ENCODE measurements at regions not wholly inside any gene's neighbourhood (a gene's known extent, or its start where the extent isn't known, plus 50 kb on each side); places are given as distances from the start of the nearest gene placed in this dataset.

- 82% methylated on average over 3 of the region's 4 CpGs for WGBS (ENCODE audit: insufficient coverage)
- Mint-ChIP-seq H3K4me1 (no peaks in the 10 kb centered on the region), H3K9me3 (ENCODE audit: insufficient read depth) (no peaks in the 10 kb centered on the region)
These were observed 211.2 kb upstream of the MYT1L start for GRCh38 chr2:2542316-2542715.

GRCh38 chr2:2540406-2540805 lies 209.3 kb upstream of the MYT1L start:
- DNase-seq (no peak), ATAC-seq (ENCODE audit: low read depth) (no peak)
- Mint-ChIP-seq H3K9me3 (ENCODE audit: insufficient read depth) (no peaks in the 10 kb centered on the region), H3K27me3 (peaks cover 3% of the 10 kb centered on the region), H3K4me1 (no peaks in the 10 kb centered on the region), H3K27ac (no peak overlapping the region), H3K4me3 (no peak overlapping the region)
- H3K4me3 ChIP-seq (ENCODE audit: control extremely low read depth in 1 of 5, extremely low read depth in 1 of 5, insufficient read depth in 1 of 5, low read depth in 2 of 5, low read length in 4 of 5): no peak overlapping the region
- H3K9ac ChIP-seq (ENCODE audit: low read length): no peak overlapping the region
- H3K27ac ChIP-seq (ENCODE audit: low read length in 2 of 2): no peak overlapping the region
- TF ChIP-seq EZH2 (IDR thresholded peaks at IDR 0.05; ENCODE audit: borderline replicate concordance, insufficient read depth, low read depth, low read length, poor library complexity, severe bottlenecking) (no peak), CTCF (IDR thresholded peaks at IDR 0.05) (no peak)
- no peak overlapping the region for H2AFZ ChIP-seq (ENCODE audit: insufficient read depth, low read depth, low read length, poor library complexity, severe bottlenecking)
- CTCF ChIA-PET: no interaction called here
- no peaks in the 10 kb centered on the region for H3K36me3 ChIP-seq (replicated peaks in 1 of 2; ENCODE audit: control extremely low read depth in 1 of 2, control insufficient read depth in 1 of 2, extremely low read depth in 1 of 2, insufficient read depth in 2 of 2, low read length in 1 of 2)
- H3K9me3 ChIP-seq (ENCODE audit: control extremely low read depth in 1 of 3, control insufficient read depth in 2 of 3, insufficient read depth in 1 of 3, low read length in 2 of 3): peaks cover 0 to 3% (median 0%) of the 10 kb centered on the region in 3 donors
- POLR2A ChIA-PET: no interaction called here
- intact Hi-C loops (cut with micrococcal nuclease): no loop called here
- no peaks in the 10 kb centered on the region for H3K4me1 ChIP-seq (ENCODE audit: control insufficient read depth in 2 of 2, insufficient read depth in 2 of 2, low read length in 2 of 2)
- no peaks in the 10 kb centered on the region for H4K20me1 ChIP-seq (ENCODE audit: control insufficient read depth, insufficient read depth, low read length, poor library complexity, severe bottlenecking)
- 95% methylated on average over 9 of the region's 9 CpGs for WGBS (ENCODE audit: insufficient coverage)
- H3K4me2 ChIP-seq (replicated peaks; ENCODE audit: low read depth, low read length, poor library complexity, severe bottlenecking): no peak overlapping the region
- no peaks in the 10 kb centered on the region for H3K79me2 ChIP-seq (ENCODE audit: control insufficient read depth, insufficient read depth, low read length)
- H3K27me3 ChIP-seq (replicated peaks in 1 of 4; ENCODE audit: control extremely low read depth in 1 of 4, control insufficient read depth in 3 of 4, insufficient read depth in 4 of 4, low read length in 3 of 4): no peaks in the 10 kb centered on the region

More at GRCh38 chr2:2542316-2542715, 211.2 kb upstream of the MYT1L start:
- H3K4me1 ChIP-seq (ENCODE audit: control insufficient read depth in 2 of 2, insufficient read depth in 2 of 2, low read length in 2 of 2): no peaks in the 10 kb centered on the region
- peaks cover 0 to 1% (median 0%) of the 10 kb centered on the region in 3 donors for H3K9me3 ChIP-seq (ENCODE audit: control extremely low read depth in 1 of 3, control insufficient read depth in 2 of 3, insufficient read depth in 1 of 3, low read length in 2 of 3)
- no peak overlapping the region for H3K4me3 ChIP-seq (ENCODE audit: control extremely low read depth in 1 of 5, extremely low read depth in 1 of 5, insufficient read depth in 1 of 5, low read depth in 2 of 5, low read length in 4 of 5)
- no peaks in the 10 kb centered on the region for H3K79me2 ChIP-seq (ENCODE audit: control insufficient read depth, insufficient read depth, low read length)
- TF ChIP-seq CTCF (IDR thresholded peaks at IDR 0.05) (no peak), EZH2 (IDR thresholded peaks at IDR 0.05; ENCODE audit: borderline replicate concordance, insufficient read depth, low read depth, low read length, poor library complexity, severe bottlenecking) (no peak)
- no peak for DNase-seq
- Mint-ChIP-seq H3K27me3 (peaks cover 3% of the 10 kb centered on the region), H3K4me3 (no peak overlapping the region), H3K27ac (no peak overlapping the region)
- H3K36me3 ChIP-seq (replicated peaks in 1 of 2; ENCODE audit: control extremely low read depth in 1 of 2, control insufficient read depth in 1 of 2, extremely low read depth in 1 of 2, insufficient read depth in 2 of 2, low read length in 1 of 2): no peaks in the 10 kb centered on the region
- ATAC-seq (ENCODE audit: low read depth): no peak
- no peak overlapping the region for H2AFZ ChIP-seq (ENCODE audit: insufficient read depth, low read depth, low read length, poor library complexity, severe bottlenecking)
- CTCF ChIA-PET: no interaction called here
- no peaks in the 10 kb centered on the region for H4K20me1 ChIP-seq (ENCODE audit: control insufficient read depth, insufficient read depth, low read length, poor library complexity, severe bottlenecking)
- H3K9ac ChIP-seq (ENCODE audit: low read length): no peak overlapping the region
- no peaks in the 10 kb centered on the region for H3K27me3 ChIP-seq (replicated peaks in 1 of 4; ENCODE audit: control extremely low read depth in 1 of 4, control insufficient read depth in 3 of 4, insufficient read depth in 4 of 4, low read length in 3 of 4)
- no peak overlapping the region for H3K27ac ChIP-seq (ENCODE audit: low read length in 2 of 2)
- intact Hi-C loops (cut with micrococcal nuclease): no loop called here
- no peak overlapping the region for H3K4me2 ChIP-seq (replicated peaks; ENCODE audit: low read depth, low read length, poor library complexity, severe bottlenecking)
- POLR2A ChIA-PET: no interaction called here
